ENCODE measurements at regions not wholly inside any gene's neighbourhood (a gene's known extent, or its start where the extent isn't known, plus 50 kb on each side); places are given as distances from the start of the nearest gene placed in this dataset.

DNA sequence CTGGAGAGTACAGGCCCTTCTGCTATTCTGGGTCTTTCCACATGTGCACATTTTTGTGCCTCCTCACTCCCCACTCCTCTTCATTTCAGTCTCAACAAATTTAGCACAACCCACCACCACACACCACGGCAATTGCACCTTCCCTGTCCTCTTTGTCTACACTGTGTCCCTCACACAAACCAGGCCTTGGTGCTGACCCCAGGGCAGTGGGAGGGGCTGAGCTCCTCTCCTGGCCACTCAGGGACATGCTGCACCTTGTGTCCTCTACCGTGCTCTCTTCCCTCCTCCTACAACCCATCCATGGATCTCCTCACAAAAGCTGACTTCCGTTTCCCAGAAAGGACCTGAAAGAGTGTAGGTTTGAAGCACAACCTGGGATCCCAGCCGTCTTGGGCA lies 90.9 kb upstream of the IKZF1 start:
- TF ChIP-seq, protein P1, sequence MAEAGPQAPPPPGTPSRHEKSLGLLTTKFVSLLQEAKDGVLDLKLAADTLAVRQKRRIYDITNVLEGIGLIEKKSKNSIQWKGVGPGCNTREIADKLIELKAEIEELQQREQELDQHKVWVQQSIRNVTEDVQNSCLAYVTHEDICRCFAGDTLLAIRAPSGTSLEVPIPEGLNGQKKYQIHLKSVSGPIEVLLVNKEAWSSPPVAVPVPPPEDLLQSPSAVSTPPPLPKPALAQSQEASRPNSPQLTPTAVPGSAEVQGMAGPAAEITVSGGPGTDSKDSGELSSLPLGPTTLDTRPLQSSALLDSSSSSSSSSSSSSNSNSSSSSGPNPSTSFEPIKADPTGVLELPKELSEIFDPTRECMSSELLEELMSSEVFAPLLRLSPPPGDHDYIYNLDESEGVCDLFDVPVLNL (CRISPR knock-in tag; IDR thresholded peaks at IDR 0.05; ENCODE audit: borderline replicate concordance, low read depth): no peak
- TF ChIP-seq, protein P2, sequence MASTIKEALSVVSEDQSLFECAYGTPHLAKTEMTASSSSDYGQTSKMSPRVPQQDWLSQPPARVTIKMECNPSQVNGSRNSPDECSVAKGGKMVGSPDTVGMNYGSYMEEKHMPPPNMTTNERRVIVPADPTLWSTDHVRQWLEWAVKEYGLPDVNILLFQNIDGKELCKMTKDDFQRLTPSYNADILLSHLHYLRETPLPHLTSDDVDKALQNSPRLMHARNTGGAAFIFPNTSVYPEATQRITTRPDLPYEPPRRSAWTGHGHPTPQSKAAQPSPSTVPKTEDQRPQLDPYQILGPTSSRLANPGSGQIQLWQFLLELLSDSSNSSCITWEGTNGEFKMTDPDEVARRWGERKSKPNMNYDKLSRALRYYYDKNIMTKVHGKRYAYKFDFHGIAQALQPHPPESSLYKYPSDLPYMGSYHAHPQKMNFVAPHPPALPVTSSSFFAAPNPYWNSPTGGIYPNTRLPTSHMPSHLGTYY (CRISPR knock-in tag; IDR thresholded peaks at IDR 0.05): no peak
- TF ChIP-seq, protein P3, sequence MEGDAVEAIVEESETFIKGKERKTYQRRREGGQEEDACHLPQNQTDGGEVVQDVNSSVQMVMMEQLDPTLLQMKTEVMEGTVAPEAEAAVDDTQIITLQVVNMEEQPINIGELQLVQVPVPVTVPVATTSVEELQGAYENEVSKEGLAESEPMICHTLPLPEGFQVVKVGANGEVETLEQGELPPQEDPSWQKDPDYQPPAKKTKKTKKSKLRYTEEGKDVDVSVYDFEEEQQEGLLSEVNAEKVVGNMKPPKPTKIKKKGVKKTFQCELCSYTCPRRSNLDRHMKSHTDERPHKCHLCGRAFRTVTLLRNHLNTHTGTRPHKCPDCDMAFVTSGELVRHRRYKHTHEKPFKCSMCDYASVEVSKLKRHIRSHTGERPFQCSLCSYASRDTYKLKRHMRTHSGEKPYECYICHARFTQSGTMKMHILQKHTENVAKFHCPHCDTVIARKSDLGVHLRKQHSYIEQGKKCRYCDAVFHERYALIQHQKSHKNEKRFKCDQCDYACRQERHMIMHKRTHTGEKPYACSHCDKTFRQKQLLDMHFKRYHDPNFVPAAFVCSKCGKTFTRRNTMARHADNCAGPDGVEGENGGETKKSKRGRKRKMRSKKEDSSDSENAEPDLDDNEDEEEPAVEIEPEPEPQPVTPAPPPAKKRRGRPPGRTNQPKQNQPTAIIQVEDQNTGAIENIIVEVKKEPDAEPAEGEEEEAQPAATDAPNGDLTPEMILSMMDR (IDR thresholded peaks at IDR 0.05): no peak
- TF ChIP-seq, protein P4, sequence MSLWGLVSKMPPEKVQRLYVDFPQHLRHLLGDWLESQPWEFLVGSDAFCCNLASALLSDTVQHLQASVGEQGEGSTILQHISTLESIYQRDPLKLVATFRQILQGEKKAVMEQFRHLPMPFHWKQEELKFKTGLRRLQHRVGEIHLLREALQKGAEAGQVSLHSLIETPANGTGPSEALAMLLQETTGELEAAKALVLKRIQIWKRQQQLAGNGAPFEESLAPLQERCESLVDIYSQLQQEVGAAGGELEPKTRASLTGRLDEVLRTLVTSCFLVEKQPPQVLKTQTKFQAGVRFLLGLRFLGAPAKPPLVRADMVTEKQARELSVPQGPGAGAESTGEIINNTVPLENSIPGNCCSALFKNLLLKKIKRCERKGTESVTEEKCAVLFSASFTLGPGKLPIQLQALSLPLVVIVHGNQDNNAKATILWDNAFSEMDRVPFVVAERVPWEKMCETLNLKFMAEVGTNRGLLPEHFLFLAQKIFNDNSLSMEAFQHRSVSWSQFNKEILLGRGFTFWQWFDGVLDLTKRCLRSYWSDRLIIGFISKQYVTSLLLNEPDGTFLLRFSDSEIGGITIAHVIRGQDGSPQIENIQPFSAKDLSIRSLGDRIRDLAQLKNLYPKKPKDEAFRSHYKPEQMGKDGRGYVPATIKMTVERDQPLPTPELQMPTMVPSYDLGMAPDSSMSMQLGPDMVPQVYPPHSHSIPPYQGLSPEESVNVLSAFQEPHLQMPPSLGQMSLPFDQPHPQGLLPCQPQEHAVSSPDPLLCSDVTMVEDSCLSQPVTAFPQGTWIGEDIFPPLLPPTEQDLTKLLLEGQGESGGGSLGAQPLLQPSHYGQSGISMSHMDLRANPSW (CRISPR knock-in tag; conservative IDR thresholded peaks at IDR 0.05; ENCODE audit: low read depth): no peak
- TF ChIP-seq, protein P5, sequence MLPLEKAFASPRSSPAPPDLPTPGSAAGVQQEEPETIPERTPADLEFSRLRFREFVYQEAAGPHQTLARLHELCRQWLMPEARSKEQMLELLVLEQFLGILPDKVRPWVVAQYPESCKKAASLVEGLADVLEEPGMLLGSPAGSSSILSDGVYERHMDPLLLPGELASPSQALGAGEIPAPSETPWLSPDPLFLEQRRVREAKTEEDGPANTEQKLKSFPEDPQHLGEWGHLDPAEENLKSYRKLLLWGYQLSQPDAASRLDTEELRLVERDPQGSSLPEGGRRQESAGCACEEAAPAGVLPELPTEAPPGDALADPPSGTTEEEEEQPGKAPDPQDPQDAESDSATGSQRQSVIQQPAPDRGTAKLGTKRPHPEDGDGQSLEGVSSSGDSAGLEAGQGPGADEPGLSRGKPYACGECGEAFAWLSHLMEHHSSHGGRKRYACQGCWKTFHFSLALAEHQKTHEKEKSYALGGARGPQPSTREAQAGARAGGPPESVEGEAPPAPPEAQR (CRISPR knock-in tag; IDR thresholded peaks at IDR 0.05): no peak
- no peak for TF ChIP-seq NR3C1 (CRISPR knock-in tag; conservative IDR thresholded peaks at IDR 0.05; ENCODE audit: low read depth)
